HG02642 (cell line): ENCODE measurements at regions not wholly inside any gene's neighbourhood (a gene's known extent, or its start where the extent isn't known, plus 50 kb on each side); places are given as distances from the start of the nearest gene placed in this dataset.
A peak's percentile ranks its signal among the peaks of the same experiment; 100 is the strongest.
"Not testable (repeated sequence)": the region's sequence is repeated elsewhere in the genome, so short reads cannot be mapped to it uniquely, and the experiment has no call there.

Experiments used
- ATAC-seq: cut with Tn5 transposase; IDR thresholded peaks from one replicate; pipeline ENCODE4 v1.9.1; 2021; ENCODE audit warnings: mild to moderate bottlenecking; ENCODE audit not compliant: unreplicated experiment, poor library complexity

GRCh38 chr20:40952136-40952535 lies 76.5 kb upstream of the TOP1 start:
- ATAC-seq, result no peak

DNA sequence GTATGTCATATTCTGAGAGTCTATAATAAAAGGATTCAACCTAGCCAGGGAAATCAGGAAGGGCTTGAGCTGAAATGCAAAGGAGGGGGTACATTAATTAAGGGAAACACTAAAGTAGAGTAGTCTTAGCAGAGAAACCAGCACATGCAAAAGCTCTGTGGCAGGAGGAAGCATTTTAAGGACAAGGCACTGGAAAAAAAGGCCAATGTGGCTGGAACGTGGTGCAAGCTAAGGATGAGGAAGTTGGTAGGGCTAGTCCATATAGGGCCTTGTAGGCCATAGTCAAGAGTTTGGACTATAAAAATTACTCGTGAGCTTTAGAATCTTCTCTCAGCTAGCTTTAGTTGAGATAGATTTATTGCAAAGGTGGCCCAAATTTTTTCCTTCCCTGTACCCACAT lies 75.2 kb upstream of the TOP1 start:
- ATAC-seq, result no peak

DNA sequence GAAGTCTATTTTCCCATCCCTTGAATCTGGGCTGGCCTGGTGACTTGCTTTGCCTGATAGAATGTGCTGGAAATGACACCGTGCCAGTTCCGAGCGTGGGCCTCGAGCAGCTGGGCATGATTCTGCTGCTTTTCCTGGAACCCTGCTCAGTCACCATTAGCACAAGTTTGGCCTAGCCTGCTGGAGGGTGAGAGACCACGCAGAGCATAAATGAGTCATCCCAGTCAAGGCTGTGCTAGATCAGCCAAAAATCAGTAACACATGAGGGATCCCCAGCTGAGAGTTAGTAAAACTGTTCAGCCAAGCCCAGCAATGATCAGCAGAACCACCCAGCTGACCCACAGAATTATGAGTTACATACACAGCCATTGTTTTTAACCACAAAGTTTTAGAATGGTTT lies 74.8 kb upstream of the TOP1 start:
- ATAC-seq, result no peak

- ATAC-seq, result no peak
These were observed 74.0 kb upstream of the TOP1 start for GRCh38 chr20:40954521-40955165.

DNA sequence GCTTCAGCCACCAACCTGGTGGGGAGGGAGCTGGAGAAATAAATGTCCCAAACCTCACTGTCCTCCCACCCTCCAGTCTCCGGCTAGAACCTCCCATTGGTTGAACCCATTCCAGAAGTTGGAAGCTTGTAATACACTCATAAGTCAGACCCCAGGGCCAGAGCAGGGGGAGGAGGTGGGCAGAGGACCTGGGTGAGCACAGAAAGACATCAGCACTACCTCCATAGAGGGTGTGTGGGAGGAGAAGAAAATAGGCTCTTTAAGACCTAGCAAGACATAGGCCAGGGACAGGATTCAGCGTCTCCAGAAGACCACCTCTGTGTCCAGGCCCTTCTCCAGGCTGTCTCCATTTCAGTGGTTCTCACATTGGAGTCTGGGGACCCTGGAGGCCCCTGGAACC lies 73.3 kb upstream of the TOP1 start:
- ATAC-seq, result no peak

DNA sequence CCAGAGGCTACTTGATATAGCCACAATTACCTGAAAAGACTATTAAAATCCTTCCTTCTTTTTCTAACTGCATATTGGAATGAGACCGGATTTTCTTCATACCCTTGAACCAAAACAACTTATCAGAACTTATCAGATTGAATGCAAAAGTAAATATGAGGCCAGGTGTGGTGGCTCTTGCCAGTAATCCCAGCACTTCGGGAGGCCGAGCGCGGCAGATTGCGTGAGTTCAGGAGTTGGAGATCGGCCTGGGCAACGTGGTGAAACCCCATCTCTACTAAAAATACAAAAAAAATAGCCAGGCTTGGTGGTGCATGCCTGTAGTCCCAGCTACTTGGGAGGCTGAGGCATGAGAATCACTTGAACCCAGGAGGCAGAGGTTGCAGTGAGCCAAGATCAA lies 72.8 kb upstream of the TOP1 start:
- ATAC-seq, result not testable (repeated sequence)

DNA sequence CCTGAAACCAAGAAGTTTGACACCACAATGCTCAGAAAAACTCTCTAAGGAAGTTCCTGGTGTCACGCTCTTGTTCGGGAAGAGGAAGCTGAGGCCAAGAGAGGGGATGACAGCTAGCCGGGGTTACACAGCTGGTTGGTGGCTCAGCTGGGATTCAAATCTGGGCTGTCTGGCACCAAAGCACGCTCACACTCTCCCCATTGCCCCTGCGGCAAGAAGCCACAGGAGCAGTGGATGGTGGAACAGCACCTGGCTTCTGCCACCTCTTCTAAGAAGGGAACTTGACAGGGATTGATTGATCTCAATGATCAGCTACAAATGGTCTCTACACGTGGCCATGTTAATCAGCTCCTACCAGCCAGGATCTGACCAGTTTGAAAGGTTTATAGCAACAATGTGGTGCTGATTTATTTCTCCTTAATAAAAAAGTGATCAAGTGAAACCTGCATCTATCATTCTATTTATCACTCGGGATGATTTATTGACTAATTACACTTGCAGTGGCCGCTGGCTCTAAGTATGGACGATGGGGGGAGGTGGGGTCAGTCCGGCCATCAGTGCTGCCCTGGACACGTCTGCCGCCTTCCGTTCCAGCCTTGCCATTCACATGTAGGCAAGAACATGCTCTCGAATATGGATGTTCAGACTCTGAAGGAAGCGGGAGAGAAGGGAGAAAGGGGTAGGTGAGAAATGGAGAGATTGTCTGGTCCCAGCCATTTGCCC lies 71.9 kb upstream of the TOP1 start:
- no peak for ATAC-seq

GRCh38 chr20:40957265-40957760 lies 71.3 kb upstream of the TOP1 start:
- ATAC-seq, result no peak

- ATAC-seq, result no peak
These were observed 70.0 kb upstream of the TOP1 start for GRCh38 chr20:40958598-40958997.

- ATAC-seq, result no peak
These were observed 69.1 kb upstream of the TOP1 start for GRCh38 chr20:40959325-40960092.

- no peak for ATAC-seq
These were observed 68.5 kb upstream of the TOP1 start for GRCh38 chr20:40960101-40960500.

GRCh38 chr20:40960521-40960956 lies 68.1 kb upstream of the TOP1 start:
- ATAC-seq, result no peak

DNA sequence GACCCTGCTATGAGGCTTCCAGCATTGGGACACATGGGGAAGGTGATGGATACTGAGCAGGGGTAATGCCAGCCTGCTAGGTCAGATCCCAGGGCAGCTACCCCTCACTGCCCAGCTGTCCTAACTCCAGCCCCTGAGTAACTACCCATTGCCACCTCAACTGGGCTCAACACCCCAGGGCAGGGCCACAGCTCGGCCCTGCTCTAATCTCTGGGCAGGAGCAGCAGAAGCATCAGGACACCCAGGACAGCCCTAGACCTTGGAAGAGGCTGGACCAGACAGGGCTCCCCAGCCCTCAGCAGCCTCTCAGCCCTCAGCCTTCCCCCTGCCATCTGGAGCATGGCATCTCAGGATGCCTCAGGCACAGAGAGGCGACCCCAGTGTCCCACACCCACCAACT lies 67.4 kb upstream of the TOP1 start:
- no peak for ATAC-seq

DNA sequence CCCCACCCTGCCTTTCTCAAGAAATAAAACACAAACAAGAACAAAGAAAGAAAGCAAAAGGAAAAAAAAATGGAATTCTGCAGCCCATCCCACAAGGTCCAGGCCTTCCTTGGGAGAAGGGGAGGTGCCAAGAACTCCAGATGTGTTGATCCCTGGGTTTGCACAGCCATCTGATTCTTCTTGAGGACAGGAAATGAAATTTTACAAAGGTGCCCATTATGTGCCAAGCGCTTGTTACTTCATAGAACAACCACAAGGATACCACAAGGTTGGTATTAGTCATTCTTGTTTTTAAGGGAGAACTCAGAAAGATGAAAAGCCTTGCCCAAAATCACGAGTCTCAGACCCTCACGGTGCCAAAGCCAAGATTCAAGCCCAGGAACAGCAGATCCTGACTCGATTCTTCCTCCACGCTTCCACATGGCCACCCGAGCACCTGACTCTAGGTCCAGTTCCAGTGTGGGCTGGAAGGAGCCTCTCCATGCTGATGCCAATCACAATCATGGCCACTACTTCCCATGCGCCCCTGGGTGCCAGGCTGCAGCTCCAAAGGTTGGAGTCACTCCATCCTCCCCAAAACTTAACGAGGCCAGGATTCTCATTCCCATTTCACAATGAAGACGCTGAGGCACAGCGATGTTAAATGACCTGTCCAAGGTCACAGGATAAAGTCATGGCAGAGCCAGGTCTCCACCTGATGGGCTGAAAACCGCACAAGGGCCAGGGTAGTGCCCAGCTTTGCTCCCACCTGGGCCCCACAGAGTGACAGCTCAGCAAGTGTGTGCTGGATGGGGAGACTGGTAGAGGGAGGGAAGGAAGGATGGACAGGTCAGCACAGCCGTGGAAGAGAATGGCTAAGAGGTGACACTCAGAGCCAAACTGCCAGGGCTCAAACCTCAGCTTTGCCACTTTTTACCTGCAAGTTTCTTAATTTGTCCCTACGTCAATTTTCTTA lies 66.7 kb upstream of the TOP1 start:
- no peak for ATAC-seq

DNA sequence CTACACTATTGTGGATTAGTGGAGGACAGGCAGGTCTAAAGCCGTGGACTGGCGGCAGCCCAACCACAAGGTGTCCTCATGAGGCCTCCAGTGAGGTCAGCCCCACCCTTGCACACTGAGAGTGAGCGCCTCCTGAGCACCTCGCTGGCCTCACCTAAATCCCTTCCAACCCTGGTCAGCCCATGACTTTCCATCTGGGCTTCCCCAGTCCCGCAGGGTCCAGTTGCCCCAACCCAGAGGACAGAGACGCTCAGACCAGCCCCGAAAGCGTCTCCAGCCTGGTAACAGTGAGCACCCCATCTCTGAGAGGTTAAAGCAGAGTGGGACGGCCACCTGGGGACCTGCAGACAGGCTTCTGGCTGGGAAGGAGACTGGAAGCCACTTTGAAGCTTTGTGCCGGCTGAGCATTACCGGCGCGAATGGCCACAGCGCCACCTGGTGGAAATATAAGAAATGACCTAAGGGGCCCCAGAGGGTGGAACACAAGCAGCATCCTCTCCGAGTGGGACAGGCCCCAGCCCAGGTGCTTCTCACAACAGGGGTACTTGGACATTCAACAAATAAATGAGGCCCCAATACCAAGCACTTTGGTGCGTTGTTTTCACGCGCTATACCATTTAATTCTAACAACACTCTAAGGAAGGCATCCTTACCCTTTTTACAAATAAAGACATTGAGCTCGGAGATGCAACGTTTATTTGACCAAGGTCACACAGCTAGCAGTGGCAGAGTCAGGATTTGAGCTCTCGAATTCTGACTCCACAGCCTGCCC lies 65.7 kb upstream of the TOP1 start:
- ATAC-seq, result peak; percentile 70

- ATAC-seq, result no peak
These were observed 65.1 kb upstream of the TOP1 start for GRCh38 chr20:40963505-40963845.

DNA sequence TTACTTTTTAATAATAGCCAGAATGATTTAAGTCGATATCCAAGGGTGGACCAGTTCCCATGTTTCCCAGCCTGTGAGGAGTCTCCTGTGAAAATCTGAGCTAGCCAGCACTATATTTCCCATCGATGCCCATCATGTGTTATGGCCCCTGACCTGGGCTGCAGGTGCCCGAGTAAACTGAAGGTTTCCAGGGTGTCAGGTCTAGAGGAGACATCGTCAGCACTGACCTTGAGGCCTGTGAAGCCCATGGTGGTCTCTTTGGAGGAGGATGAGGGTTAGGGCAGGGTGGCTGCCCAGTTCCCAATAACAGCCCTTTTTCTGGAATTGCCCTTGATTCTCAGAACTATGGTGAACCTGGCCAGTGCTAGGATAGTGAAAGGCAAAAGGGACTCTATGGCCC lies 63.0 kb upstream of the TOP1 start:
- ATAC-seq, result no peak

GRCh38 chr20:40966103-40966502 lies 62.5 kb upstream of the TOP1 start:
- ATAC-seq, result peak; percentile 44

DNA sequence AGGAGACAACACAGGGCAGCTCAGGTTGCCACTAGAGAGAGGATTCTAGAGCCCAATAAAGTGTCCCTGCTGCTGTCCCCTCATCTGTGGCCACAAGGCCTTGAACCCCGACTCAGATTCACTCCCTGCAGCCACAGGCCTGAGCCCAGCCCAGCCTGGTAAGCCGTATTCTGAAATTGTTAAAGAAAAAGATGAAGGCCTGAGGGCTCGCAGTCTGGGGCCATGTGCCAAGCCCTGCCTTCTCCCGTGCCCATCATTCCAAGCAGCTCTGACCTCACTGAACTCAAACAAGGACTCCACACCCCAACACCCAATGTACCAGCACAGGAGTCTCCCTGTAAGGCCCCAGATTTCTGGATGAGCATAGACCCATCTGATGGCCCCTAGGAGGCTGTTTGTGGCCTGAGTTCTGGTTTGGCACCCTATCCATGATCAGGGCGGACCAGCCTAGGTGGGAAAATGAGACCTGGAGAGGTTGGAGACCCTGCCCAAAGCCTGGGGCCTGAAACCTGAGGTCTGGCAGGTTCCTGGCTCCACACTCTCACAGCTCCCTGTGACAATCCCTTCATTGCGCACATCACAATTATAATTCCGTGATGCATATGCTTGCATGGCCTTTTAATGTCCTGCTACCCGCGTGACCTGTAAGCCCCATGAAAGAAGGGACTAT lies 62.0 kb upstream of the TOP1 start:
- no peak for ATAC-seq
